GM10266 (cell line): ENCODE measurements at regions not wholly inside any gene's neighbourhood (a gene's known extent, or its start where the extent isn't known, plus 50 kb on each side); places are given as distances from the start of the nearest gene placed in this dataset.

Experiments
- DNase-seq: peaks from one replicate; pipeline ENCODE4 v3.0.0; 2012; ENCODE audit errors: extremely low spot score
- CTCF ChIP-seq: IDR thresholded peaks from 2 replicates; pipeline ENCODE4 v1.5.1; 2012; ENCODE audit warnings: mild to moderate bottlenecking, low read depth; ENCODE audit not compliant: control insufficient read depth, insufficient read depth; ENCODE audit errors: missing control alignments

- DNase-seq, result no peak
- no peak for TF ChIP-seq CTCF
Measured at GRCh38 chr1:29529677-29530278, 293.5 kb downstream of the PTPRU start.

- DNase-seq, result no peak
- TF ChIP-seq CTCF, result no peak
Measured at GRCh38 chr1:29527314-29528004, 291.1 kb downstream of the PTPRU start.

GRCh38 chr1:29525941-29526340, 289.6 kb downstream of the PTPRU start:
- no peak for TF ChIP-seq CTCF
- DNase-seq, result no peak

- TF ChIP-seq CTCF, result no peak
- no peak for DNase-seq
Measured at GRCh38 chr1:29524285-29525065, 288.2 kb downstream of the PTPRU start.

- no peak for DNase-seq
- no peak for TF ChIP-seq CTCF
Measured at GRCh38 chr1:29523576-29523975, 287.3 kb downstream of the PTPRU start.

GRCh38 chr1:29523136-29523535, 286.8 kb downstream of the PTPRU start:
- DNase-seq, result no peak
- no peak for TF ChIP-seq CTCF

GRCh38 chr1:29521811-29522580, 285.7 kb downstream of the PTPRU start:
- no peak for DNase-seq
- no peak for TF ChIP-seq CTCF
